ENCODE measurements at regions not wholly inside any gene's neighbourhood (a gene's known extent, or its start where the extent isn't known, plus 50 kb on each side); places are given as distances from the start of the nearest gene placed in this dataset.
"Not testable (repeated sequence)": the region's sequence is repeated elsewhere in the genome, so short reads cannot be mapped to it uniquely, and the experiment has no call there.

DNA sequence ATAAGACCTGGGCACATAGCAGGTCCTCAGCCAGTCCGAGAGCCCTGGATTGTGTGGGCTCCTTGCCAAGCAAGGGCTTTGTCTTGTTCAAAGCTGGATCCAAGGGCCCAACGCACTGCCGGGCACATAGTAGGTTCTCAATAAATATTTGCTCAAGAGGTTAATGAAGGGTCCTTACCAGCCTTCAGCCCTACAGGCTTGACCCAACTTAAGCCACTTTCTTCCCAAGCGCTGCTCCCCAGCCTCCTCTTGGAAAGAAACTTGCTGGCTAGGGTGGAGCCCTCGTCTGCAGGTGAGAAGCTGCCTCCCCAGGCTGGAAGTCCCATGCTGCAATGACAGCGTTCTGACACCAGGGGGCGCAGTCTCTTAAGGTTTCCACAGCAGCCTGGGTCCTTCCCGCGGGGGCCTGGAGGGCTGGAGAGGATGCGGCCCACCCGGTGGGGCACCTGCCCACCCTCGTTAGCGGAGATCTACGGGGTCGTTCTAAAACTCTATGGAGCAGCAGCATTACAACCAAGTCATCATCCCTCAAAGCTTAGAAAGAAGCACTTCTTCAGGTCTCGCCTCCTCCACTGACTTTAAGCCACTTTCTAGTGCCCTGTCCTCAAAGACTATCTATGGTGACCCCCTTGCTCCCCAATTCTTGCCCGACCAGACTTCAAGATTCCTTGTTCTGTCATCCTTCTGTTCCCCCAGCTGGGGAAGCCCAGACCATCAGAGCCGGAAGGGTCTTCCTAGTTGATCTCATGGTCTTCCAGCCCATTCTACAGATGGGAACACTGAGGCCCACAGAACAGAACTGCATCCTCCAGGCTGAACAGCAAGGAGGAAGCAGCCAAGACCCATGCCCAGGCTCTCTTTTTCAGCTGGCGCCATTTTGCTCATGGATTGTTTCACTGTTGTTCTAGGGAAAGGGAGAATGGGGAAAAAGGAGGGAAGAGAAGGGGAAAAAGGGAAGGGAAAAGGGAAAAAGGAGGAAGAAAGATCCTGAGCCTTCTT lies 115.4 kb downstream of the LHX2 start:
- peak; percentile 17 for DNase-seq

DNA sequence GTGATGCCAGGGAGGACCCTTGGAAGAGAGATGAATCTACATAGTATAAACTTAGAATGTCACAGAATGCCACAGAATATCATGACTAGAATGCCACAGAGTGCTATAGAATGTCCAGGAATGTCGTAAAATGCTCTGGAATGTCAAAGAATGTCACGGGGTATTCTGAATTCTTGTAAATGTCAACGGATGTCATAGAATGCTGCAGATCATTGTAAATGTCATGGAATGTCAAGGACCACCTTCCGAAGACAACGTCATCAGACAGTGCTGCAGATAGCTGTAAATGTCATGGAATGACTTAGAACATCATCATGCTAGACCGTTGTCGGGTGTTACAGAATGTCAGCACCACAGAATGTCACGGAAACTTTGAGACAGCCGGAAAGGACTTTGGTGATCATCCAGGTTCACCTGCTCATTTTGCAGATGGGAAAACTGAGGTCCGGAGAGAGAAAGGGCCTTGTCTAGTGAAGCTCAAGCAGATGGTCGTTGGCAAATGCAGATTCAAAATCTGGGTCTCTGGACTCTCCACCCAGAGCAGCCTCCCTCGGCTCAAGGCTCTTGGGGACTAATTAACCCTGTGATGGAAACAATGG lies 117.1 kb downstream of the LHX2 start:
- DNase-seq = no peak

DNA sequence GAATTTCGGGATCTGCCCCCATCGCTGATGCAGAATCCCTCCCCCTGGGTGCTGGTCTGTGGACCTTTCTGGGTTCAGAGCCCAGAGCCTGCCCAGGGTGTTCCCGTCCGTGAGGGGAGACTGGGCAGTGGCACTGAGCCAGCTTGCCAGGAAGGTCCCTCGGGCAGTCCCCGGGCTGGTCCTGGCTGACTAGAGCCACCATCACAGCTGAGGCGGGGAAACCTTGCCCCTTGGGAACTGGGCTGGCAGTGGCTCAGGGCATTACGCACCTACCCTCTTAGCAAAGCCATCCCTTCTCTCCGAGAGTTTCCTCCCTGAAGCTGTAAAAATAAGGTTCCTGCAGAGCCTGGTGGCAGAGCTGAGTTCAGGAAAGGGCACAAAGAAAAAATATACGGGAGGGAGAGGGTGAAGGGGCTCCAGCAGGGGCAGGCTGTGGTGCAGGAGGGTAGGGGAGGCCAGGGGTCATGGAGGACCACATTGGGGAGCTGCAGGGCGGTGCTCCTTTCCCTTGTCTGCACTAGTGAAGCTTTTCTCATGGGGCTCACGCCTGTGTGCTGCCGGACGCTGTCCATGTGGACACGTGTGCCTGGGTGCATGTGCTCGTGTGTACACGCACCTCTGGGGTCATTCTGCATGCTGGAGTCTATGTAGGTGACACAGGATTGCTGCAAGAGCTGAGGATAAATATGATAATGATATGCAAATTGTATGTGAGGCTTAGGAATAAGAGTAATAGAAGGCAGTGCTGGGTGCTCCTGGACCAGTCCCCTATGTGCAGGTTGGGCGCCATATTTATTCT lies 118.9 kb downstream of the LHX2 start:
- DNase-seq = peak; percentile 29

DNA sequence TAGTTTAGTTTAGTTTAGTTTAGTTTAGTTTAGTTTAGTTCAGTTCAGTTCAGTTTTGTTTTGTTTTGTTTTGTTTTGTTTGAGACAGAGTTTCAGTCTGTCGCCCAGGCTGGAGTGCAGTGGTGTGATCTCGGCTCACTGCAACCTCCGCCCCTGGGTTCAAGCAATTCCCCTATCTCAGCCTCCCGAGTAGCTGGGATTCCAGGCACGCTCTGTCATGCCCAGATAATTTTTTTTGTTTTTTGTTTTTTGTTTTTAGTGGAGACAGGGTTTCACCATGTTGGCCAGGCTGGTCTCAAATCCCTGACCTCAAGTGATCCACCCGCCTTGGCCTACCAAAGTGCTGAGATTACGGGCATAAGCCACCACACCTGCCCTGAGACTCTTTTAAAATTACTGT lies 120.0 kb downstream of the LHX2 start:
- DNase-seq = not testable (repeated sequence)

DNA sequence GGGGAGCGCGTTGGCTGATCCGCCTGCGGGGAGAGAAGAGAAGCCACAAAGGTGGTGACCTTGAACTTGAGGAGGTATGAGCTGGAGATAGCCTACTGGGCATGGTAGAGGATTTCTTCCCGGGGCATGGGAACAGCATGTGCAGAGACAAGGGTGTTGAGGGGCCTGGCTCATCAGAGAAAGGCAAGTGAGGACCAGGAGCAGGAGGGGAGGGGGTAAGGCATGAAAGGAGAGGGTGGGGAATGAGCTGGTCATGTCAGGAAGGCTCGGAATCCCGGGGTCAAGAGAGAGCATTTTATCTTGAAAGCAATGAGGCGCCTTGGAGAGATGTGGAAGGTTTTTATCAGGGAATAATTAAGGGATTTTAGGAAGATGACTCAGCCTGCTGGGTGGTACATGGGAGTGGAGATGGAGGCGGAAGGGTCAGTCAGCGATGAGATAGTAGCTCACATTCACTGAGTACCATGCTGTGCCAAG lies 121.1 kb downstream of the LHX2 start:
- no peak for DNase-seq

DNA sequence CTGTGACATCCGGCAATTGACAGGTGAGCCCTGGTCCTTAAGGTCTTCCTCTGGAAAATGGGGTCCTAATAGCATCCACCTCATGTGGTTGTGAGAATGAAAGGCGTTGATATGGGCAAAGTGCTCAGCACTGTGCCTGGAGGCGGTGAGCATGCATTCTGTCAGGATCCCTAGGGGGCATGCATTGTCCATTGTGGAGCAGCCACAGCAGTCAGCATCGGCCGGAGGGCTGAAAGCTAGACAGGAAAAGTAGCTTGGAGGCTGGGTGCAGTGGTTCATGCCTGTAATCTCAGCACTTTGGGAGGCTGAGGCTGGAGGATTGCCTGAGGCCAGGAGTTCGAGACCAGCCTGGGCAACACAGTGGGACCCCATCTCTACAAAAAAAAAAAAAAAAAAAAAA lies 122.2 kb downstream of the LHX2 start:
- no peak for DNase-seq

DNA sequence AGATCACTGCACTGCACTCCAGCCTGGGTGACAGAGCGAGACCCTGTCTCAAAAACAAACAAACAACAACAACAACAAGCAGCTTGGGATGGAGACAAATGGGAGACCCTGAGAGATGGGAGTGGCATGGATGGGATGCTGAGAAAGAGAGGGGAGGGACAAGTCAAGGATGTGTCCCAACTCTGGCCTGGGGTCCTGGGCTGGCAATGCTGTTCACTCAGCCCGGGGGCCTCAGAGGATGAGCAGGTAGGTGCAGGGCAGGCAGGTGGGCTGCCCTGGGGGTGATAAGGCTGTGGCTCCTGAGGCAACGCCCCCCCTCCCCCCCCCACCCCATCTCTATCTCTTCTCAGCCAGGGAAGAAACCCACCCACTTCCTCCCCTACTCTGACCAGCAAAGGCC lies 123.0 kb downstream of the LHX2 start:
- no peak for DNase-seq

DNA sequence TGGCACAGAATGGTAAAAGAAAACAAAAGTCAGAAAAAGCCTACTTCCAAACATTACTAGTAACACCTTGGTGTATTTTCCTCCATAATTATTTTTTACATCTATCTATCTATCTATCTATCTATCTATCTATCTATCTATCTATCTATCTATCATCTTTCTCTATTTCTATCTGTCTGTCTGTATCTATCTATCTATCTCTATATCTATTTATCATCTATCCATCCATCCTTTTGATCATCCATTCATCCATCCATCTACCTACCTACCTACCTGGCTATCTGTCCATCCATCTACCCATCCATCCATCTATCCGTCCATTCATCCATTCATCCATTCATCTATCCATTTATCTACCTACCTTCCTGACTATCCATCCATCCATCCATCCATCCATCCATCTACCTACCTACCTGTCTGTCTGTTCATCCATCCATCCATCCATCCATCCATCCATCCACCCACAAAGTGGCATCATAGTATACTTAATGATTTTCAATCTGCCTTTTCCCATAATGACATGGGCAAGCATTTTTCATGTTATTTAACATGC lies 121.9 kb upstream of the NEK6 start:
- no peak for DNase-seq

DNA sequence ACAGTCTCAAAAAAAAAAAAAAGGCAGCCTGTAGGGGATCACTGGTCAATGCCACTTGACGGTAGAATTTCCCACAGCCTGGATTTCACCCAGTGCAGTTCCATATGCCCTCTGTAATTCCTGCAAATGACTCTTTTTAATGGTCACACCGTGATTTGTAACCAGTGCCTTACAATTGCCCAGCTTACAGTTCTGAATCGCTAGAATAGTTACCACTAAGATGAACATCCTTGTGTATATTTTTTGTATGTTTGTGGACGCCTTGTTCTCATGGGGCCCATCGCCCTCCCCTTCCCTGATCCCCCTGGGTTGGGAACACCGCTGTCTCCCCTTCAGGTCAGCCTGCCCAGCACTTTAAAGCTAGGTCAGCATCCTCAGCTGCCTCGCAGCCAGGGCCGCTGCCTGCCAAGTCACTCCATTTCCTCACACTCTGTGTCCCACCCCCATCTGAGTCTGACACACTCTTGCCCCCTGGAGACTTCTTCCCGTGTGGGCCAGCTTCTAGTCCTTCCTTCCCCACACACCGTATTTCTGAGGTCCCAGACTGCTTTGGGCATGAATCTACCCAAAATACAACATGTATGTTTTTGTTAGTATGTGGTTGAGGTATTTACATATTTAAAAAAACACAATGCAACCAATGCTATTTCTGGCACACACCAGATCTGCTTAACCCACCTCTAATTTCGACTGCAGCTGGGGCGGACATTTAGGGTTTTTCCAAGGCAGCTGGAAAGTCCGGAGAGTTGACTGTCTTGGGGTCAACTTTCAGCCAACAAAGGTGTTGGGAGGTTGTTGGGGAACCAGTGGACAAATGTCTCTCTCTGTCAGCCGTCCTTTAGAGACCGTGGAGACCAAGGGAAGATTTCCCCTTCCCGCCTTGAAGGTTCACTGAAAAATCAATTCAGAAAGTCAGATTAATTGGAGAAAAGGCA lies 120.5 kb upstream of the NEK6 start:
- no peak for DNase-seq

DNA sequence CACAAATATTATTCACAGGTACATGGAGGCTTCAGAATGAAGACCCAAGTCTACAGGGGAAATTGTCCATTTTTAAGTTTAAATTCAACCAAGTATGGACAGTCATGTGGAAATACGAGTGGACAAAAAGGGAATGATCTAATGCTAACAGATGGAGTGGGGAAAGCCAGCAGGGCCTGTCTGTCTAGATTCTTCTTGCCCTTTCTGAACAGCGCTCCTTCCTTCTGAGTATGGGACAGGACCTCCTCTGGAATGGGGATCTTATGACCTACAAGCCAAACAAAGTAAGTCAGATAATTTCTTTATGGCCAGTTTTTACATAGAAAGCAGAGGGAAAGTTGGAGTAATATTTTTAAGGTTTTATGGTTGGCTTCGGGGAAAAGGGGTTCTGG lies 119.8 kb upstream of the NEK6 start:
- DNase-seq = no peak

DNA sequence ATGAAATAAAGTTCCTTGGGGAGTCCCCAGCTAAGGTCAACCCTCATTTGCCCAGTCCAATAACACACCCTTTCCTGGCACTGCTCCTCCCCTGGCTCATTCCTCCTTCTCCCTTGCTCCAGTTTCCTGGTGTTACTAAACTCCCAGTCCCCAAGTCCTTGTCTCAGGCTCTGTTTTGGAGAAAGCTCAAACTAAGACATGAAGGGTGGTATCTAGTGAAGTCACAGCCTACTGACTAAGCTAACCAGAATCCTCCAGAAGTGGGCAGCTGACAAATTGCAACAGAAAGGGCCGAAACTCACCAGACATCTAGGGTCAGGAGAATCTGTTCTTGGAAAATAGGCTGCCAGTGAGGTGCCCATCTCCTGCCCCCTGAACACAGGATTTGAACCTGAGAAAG lies 118.7 kb upstream of the NEK6 start:
- DNase-seq = no peak

DNA sequence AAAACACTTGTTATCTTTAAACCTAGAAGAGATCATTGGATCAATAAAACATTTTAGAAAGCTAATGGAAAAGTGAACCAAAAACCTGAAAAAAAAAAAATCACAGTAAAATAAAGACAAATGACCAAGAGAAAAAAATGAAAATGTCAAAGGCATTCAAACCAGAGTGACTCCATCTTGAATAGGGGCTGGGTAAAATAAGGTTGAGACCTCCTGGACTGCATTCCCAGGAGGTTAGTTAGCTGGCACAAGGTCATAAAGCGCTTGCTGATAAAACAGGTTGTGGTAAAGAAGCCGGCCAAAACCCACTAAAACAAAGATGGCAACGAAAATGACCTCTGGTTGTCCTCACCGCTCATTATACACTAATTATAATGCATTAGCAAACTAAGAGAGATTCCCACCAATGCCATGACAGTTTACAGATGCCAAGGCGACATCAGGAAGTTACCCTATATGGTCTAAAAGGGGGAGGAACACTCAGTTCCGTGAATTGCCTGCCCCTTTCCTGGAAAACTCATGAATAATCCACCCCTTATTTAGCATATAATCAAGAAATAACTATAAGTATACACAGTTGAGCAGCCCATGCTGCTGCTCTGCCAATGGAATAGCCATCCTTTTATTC lies 116.7 kb upstream of the NEK6 start:
- DNase-seq = no peak

DNA sequence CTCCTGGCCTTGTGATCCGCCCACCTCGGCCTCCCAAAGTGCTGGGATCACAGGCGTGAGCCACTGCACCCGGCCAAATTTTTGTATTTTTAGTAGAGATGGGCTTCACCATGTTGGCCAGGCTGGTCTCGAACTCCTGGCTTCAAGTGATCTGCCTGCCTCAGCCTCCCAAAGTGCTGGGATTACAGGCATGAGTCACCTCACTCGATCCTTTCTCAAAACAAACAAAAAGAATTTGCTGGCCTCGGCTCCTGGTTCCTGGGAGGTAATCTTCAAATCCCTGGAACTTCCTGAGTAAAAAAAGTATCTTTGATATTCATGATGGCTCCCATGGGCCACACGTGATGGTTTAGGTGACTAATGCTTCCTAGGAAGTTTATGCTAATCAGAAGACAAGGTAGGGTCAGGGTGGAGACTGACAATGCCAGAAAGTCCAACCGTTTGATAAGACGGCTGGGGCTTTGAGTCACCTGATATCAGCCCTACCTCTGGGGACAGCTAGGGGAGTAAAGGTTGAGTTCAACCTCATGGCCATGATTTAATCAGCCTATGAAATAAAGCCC lies 113.1 kb upstream of the NEK6 start:
- not testable (repeated sequence) for DNase-seq

DNA sequence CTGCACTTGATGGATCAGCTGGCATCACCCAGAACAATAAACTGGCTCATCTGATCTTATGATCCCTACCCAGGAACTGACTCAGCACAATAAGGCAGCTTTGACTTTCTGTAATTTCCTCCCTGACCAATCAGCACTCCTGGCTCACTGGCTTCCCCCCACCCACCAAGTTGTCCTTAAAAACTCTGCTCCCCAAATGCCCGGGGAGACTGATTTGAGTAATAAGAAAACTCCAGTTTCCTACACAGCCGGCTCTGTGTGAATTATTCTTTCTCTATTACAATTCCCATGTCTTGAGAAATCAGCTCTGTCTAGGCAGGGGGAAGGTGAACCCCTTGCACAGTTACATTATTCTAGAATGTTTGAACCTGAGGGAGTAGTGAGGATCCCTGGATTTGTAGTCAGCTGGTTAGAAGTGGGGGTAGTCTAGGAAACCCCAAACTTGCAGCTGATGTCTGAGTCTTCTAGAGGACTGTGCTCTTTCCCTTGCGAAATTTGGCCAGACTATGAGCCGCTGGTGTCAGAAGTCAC lies 111.7 kb upstream of the NEK6 start:
- no peak for DNase-seq

DNA sequence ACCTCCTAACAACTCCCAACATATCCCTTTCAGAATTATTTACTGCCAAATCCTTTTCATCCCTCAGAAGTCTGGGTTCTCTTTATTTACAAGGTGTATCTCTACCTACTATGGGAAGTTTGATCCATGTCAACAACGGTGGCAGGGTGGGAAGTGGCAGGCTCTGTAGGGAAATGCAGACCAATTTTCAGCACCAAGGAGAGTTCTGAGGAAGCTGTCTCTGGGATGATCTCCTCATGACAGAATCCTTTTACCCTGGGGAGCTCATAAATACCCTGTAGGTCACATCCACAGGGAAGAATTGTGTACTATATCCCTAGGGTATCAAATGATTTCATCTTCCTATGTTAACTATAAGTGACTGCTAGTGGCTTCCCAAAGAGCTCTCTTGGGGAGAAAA lies 107.8 kb upstream of the NEK6 start:
- DNase-seq = no peak

DNA sequence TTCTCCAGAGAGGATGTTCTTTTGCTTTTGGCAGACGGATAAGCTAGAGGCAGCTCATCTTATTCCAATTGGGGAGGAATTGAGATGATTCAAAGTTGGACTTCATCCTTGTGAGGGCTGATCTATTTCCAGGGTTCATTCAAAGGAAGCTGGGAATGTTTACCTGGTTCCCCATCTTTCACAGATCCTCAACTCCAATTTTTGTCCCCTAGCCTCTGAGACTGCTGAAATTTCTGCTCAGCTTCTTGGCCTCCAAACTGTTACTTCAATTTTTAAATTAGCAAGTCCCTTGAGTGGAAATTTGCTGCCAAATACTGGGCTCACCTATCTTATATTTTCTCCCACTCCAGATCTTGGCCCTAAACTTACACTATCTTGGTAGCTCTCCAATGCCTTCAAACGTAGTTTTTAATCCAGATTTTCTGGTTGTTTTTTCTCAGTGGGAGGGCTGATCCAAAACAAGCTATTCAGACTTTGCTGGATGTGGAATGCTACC lies 93.9 kb upstream of the NEK6 start:
- DNase-seq = no peak

DNA sequence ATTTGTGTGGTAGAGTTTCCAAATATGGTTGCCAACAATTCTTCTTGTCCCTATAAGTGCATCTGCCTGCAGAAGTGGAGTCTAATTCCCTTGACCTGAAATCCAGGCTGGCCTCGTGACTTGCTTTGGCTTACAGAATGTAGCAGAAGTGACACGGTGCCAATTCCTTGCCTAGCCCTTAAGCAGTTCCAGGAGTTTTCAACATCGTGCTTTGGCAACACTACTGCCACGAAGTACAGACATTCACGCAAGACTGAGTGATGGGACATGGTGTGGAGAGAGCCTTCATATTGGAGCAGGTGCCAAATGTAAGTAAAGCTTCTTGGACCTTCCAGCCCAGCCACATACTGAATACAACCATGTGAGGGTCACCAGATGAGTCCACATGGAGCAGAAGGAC lies 92.9 kb upstream of the NEK6 start:
- DNase-seq = no peak

DNA sequence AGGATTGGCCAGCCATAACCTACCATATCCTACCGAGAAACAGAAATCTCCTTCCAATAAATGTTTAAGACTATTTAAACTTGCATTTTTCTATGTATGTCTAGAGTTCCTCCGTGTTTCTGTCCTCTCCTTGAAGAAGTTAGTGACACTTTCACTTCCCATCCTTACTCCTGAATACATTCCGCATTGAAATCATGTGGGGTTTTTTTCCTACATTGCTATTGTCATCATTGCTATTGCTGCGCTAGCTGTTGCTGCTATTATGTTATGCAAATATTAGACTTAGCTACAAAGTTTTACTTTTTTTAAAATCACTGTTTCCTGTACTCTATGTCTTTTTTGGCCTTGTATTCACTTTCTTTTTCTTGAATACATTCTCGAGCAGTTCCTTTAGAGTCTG lies 83.3 kb upstream of the NEK6 start:
- DNase-seq = no peak

DNA sequence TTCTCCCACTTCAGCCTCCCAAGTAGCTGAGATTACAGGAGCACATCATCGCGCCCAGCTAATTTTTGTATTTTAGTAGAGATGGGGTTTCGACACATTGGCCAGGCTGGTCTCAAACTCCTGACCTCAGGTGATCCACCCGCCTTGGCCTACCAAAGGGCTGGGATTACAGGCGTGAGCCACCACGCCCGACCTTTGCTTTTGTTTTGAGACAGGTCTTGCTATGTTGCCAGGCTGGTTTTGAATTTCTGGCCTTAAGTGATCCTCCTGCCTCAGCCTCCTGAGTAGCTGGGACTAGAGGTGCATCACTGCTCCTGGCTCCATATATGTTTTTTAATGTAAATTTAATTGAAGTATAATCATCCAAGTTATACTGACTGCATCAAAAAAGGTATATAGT lies 80.2 kb upstream of the NEK6 start:
- not testable (repeated sequence) for DNase-seq

DNA sequence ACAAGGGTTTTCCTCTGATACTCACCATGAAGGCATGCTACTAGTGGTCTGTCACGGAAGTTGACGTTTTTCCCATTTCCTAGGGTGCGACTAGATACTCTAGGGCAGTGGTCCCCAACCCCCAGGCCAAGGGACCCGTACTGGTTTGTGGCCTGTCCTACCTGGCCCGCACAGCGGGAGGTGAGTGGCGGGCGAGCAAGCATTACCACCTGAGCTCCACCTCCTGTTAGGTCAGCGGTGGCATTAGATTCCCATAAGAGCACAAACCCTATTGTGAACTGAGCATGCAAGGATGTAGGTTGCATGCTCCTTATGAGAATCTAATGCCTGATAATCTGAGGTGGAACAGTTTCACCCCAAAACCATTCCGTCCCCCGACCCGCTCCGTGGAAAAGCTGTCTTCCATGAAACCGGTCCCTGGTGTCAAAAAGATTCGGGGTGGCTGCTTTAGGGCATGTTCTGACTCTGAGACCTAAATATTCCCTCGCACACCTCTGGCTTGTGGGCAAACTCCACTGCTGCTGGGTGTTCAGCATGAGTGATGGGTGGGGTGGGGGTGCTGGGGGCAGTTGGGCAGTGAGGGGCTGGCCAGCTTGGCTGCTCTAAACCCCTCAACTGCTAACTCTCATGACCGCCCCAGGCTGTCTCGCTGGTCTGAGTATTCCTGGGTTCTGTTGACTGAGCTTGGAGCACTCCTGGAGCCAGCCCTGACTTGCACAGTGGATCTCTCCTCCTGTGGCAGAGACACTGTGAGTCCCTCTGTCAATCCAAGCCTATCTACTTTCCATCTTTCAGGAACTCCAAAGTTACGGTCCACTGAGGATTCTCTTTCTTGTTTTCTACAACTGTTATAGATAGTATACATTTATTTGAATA lies 78.3 kb upstream of the NEK6 start:
- no peak for DNase-seq
